HG03095 (cell line): ENCODE measurements at regions not wholly inside any gene's neighbourhood (a gene's known extent, or its start where the extent isn't known, plus 50 kb on each side); places are given as distances from the start of the nearest gene placed in this dataset.
"Not testable (repeated sequence)": the region's sequence is repeated elsewhere in the genome, so short reads cannot be mapped to it uniquely, and the experiment has no call there.

ENCODE experiments used
- ATAC-seq: cut with Tn5 transposase; IDR thresholded peaks from one replicate; pipeline ENCODE4 v1.9.1; 2021; ENCODE audit warnings: moderate library complexity; ENCODE audit not compliant: unreplicated experiment

- ATAC-seq, result no peak
Measured at GRCh38 chr4:148893095-148893494, 450.9 kb upstream of the NR3C2 start.

GRCh38 chr4:148883891-148884290 lies 441.7 kb upstream of the NR3C2 start:
- ATAC-seq, result no peak

GRCh38 chr4:148883435-148883834 lies 441.2 kb upstream of the NR3C2 start:
- ATAC-seq, result no peak

- ATAC-seq, result no peak
Measured at GRCh38 chr4:148881860-148882643, 439.8 kb upstream of the NR3C2 start.

GRCh38 chr4:148874331-148874730 lies 432.1 kb upstream of the NR3C2 start:
- ATAC-seq, result no peak

GRCh38 chr4:148868191-148868590 lies 426.0 kb upstream of the NR3C2 start:
- no peak for ATAC-seq

- no peak for ATAC-seq
Measured at GRCh38 chr4:148866666-148867065, 424.5 kb upstream of the NR3C2 start.

- ATAC-seq, result no peak
Measured at GRCh38 chr4:148857973-148858534, 415.8 kb upstream of the NR3C2 start.

GRCh38 chr4:148857239-148857972 lies 415.2 kb upstream of the NR3C2 start:
- no peak for ATAC-seq

- ATAC-seq, result no peak
Measured at GRCh38 chr4:148854203-148854602, 412.0 kb upstream of the NR3C2 start.

GRCh38 chr4:148852092-148852699 lies 410.0 kb upstream of the NR3C2 start:
- no peak for ATAC-seq

- ATAC-seq, result no peak
Measured at GRCh38 chr4:148850257-148850995, 408.2 kb upstream of the NR3C2 start.

- no peak for ATAC-seq
Measured at GRCh38 chr4:148849581-148849980, 407.4 kb upstream of the NR3C2 start.

- no peak for ATAC-seq
Measured at GRCh38 chr4:148847544-148848255, 405.5 kb upstream of the NR3C2 start.

GRCh38 chr4:148845609-148846008 lies 403.4 kb upstream of the NR3C2 start:
- no peak for ATAC-seq

GRCh38 chr4:148843625-148844024 lies 401.4 kb upstream of the NR3C2 start:
- ATAC-seq, result no peak

- no peak for ATAC-seq
Measured at GRCh38 chr4:148842843-148843242, 400.6 kb upstream of the NR3C2 start.

GRCh38 chr4:148837571-148837970 lies 395.4 kb upstream of the NR3C2 start:
- not testable (repeated sequence) for ATAC-seq

- no peak for ATAC-seq
Measured at GRCh38 chr4:148834804-148835631, 392.8 kb upstream of the NR3C2 start.
